Testis (tissue), 2 donors: ENCODE measurements at regions not wholly inside any gene's neighbourhood (a gene's known extent, or its start where the extent isn't known, plus 50 kb on each side); places are given as distances from the start of the nearest gene placed in this dataset.
A peak's percentile ranks its signal among the peaks of the same experiment; 100 is the strongest.

Source experiments
- DNase-seq: peaks from one replicate; pipeline ENCODE4 v3.0.0-alpha.2; 2019
- H3K27ac ChIP-seq, 2 donors: fragments of 200-600 bp; sonication (generic); one replicate each; pipeline ENCODE4 v1.5.1; 2019
- H3K27me3 ChIP-seq: fragments of 200-600 bp; sonication (generic); one replicate; pipeline ENCODE4 v1.5.1; 2019
- H3K36me3 ChIP-seq: fragments of 200-600 bp; sonication (generic); one replicate; pipeline ENCODE4 v1.5.1; 2017; ENCODE audit warnings: low read depth; ENCODE audit errors: missing control alignments
- H3K4me1 ChIP-seq: fragments of 200-600 bp; sonication (generic); one replicate; pipeline ENCODE4 v1.5.1; 2019
- H3K4me3 ChIP-seq, 2 donors: fragments of 200-600 bp; sonication (generic); one replicate each; pipeline ENCODE4 v1.5.1; 2017 to 2019
- H3K9me3 ChIP-seq: fragments of 200-600 bp; sonication (generic); one replicate; pipeline ENCODE4 v1.5.1; 2017
- POLR2A ChIP-seq: fragments of 450-650 bp; IDR thresholded peaks from one replicate; pipeline ENCODE4 v1.6.1; 2017; ENCODE audit warnings: antibody characterized with exemption, mild to moderate bottlenecking, moderate library complexity
- WGBS, 2 donors: methylation state at CpG; one replicate each; pipeline ENCODE4 v1.1.5; 2018; 5-methylcytosine and 5-hydroxymethylcytosine counted together
- intact Hi-C: fragments of 100-400 bp; cut with DNase I; formaldehyde crosslinking; loops from one replicate; pipeline ENCODE4 v1.15.1; 2023; ENCODE audit warnings: low total_unique reads
- TF ChIP-seq, protein P1 (sequence below), 3 experiments: fragments of 450-650 bp in 2 of 3; fragments of 200-600 bp in 1 of 3; sonication (generic) in 1 of 3; IDR thresholded peaks; one replicate each; pipeline ENCODE4 v1.5.1; 2016 to 2019; ENCODE audit warnings: antibody characterized with exemption in 3 of 3, mild to moderate bottlenecking in 2 of 3, moderate library complexity in 1 of 3

- peak; percentile 73 for DNase-seq
- TF ChIP-seq, protein P1, sequence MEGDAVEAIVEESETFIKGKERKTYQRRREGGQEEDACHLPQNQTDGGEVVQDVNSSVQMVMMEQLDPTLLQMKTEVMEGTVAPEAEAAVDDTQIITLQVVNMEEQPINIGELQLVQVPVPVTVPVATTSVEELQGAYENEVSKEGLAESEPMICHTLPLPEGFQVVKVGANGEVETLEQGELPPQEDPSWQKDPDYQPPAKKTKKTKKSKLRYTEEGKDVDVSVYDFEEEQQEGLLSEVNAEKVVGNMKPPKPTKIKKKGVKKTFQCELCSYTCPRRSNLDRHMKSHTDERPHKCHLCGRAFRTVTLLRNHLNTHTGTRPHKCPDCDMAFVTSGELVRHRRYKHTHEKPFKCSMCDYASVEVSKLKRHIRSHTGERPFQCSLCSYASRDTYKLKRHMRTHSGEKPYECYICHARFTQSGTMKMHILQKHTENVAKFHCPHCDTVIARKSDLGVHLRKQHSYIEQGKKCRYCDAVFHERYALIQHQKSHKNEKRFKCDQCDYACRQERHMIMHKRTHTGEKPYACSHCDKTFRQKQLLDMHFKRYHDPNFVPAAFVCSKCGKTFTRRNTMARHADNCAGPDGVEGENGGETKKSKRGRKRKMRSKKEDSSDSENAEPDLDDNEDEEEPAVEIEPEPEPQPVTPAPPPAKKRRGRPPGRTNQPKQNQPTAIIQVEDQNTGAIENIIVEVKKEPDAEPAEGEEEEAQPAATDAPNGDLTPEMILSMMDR (IDR thresholded peaks at IDR 0.05): peak in 2 of 3 experiments; percentile 54 to 76
- no peak for TF ChIP-seq POLR2A
- Histone ChIP-seq H3K36me3 (no peaks in the 10 kb centered on the region), H3K4me1 (peaks cover 6% of the 10 kb centered on the region), H3K4me3 (no peak overlapping the region), H3K27me3 (no peaks in the 10 kb centered on the region), H3K27ac (no peak overlapping the region), H3K9me3 (no peaks in the 10 kb centered on the region)
- WGBS, 2 donors: 78 to 79% methylated on average over 6 to 8 of the region's 8 CpGs
- intact Hi-C loops: no loop called here
Measured at GRCh38 chr10:128859738-128860386, 607.2 kb upstream of the MGMT start.

GRCh38 chr10:128860574-128860973 lies 606.5 kb upstream of the MGMT start:
- H3K9me3 ChIP-seq: no peaks in the 10 kb centered on the region
- H3K27ac ChIP-seq: no peak overlapping the region
- DNase-seq: no peak
- H3K4me3 ChIP-seq: no peak overlapping the region
- no peaks in the 10 kb centered on the region for H3K36me3 ChIP-seq
- H3K27me3 ChIP-seq: no peaks in the 10 kb centered on the region
- WGBS, 2 donors: 85 to 88% methylated on average over 8 to 9 of the region's 9 CpGs
- intact Hi-C loops: no loop called here
- H3K4me1 ChIP-seq: peaks cover 3% of the 10 kb centered on the region
- TF ChIP-seq, protein P1 (IDR thresholded peaks at IDR 0.05): no peak
- no peak for TF ChIP-seq POLR2A

DNA sequence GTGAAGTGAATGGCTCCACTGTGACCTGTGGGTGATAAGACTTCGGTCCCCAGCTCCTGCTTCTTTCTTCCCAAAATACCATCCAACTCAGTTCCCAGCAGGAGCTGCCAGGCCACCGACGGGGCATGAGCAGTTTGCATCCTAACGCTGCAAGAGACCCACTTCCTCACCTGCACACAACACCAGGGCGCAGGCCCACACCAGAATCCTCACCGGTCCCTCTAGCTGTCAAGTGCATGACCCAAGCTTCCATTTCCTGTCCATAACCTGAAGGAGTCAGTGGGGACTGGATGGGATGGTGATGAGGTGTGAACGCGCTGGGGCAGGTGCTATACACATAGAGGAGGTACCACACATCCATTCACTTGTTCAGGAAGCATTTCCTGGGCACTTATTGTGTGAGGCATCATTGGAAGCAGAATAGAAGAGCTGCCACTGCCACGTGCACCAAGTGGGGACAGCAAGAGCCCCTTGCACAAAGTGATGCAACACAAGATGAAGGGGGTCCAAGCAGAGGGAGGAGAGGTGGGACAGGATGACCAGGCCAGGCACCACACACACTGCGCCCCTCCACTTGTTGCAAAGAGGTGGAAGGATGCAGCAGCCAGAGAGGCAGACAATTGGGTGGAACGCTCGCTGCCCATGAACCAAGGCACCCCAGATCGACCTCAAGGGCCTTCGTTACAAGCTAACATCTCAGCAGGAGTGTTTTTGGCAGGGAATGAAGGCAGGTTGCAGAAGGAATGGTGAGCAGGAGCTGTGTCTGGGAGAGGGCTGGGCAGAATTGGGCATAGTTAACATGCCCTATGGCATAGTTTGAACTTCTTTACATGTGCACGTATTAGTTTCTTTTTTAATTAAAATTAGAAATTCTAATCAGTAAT lies 605.8 kb upstream of the MGMT start:
- WGBS, 2 donors: 92 to 97% methylated on average over 14 to 15 of the region's 15 CpGs
- no peaks in the 10 kb centered on the region for H3K9me3 ChIP-seq
- H3K27ac ChIP-seq: no peak overlapping the region
- H3K27me3 ChIP-seq: no peaks in the 10 kb centered on the region
- no peak overlapping the region for H3K4me3 ChIP-seq
- H3K4me1 ChIP-seq: peaks cover 2% of the 10 kb centered on the region
- no peaks in the 10 kb centered on the region for H3K36me3 ChIP-seq
- DNase-seq: no peak
- intact Hi-C loops: no loop called here
- no peak for TF ChIP-seq POLR2A
- TF ChIP-seq, protein P1 (IDR thresholded peaks at IDR 0.05): no peak

DNA sequence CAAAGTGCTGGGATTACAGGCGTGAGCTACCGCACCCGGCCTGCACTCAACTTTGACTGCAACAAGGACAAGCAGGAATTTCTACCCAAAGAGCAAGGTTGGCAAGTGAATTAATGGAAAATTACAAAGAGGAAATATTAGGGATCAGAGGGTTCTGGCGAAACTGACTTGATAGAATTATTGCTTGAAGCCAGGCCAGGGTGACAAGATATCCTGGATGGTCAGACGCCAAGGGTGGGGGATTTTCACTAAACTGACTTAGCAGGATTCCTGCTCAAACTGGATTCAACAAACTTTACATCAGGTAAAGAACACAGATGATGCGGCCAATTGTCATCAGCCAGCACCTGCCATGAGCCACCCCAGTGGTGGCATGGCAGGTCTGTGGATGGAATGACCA lies 603.6 kb upstream of the MGMT start:
- TF ChIP-seq, protein P1 (IDR thresholded peaks at IDR 0.05): no peak
- no peak for TF ChIP-seq POLR2A
- no peak overlapping the region for H3K27ac ChIP-seq
- H3K4me1 ChIP-seq: peaks cover 5% of the 10 kb centered on the region
- no peaks in the 10 kb centered on the region for H3K36me3 ChIP-seq
- no peak overlapping the region for H3K4me3 ChIP-seq
- no peak for DNase-seq
- H3K9me3 ChIP-seq: no peaks in the 10 kb centered on the region
- H3K27me3 ChIP-seq: no peaks in the 10 kb centered on the region
- intact Hi-C loops: no loop called here
- WGBS, 2 donors: 94 to 96% methylated on average over 6 of the region's 6 CpGs
